ENCODE measurements at regions not wholly inside any gene's neighbourhood (a gene's known extent, or its start where the extent isn't known, plus 50 kb on each side); places are given as distances from the start of the nearest gene placed in this dataset.
A peak's percentile ranks its signal among the peaks of the same experiment; 100 is the strongest.

- DNase-seq = no peak
Observed at GRCh38 chr12:91836264-91836663, 309.4 kb downstream of the BTG1 start.

- DNase-seq = no peak
Observed at GRCh38 chr12:91835693-91836092, 310.0 kb downstream of the BTG1 start.

DNA sequence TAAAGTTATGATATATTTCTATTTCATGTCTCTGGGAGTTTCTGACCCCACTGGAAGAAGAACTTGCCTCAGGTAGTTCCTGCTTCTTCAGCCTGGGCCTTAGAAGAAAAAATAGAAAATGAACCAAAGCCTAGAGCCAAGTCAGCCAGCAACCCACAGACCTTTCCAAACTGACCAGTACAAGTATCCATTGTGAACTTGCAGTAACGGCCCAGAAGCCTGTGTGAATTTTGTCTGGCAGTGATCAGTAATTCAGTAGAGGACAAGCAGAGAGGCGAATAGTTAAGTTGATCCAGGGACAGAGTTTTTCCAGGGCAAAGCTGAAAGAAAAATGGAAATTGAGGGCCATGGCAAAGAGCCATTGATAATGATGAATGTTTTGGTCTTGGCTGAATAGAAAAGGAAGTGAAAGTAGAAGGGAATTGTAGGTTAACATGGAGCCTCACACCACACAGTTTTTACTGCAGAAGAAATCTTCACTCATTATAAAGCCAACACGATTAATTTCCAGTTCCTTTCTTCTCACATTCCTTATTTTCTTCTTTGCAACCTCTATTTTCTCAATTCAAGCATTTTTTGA is 311.8 kb downstream of the BTG1 start:
- no peak for DNase-seq

- no peak for DNase-seq
Observed at GRCh38 chr12:91825999-91826398, 319.6 kb downstream of the BTG1 start.

GRCh38 chr12:91824991-91825390 is 320.7 kb downstream of the BTG1 start:
- DNase-seq = peak; percentile 33

- no peak for DNase-seq
Observed at GRCh38 chr12:91819132-91819447, 326.6 kb downstream of the BTG1 start.

GRCh38 chr12:91818227-91819131 is 327.2 kb downstream of the BTG1 start:
- no peak for DNase-seq

GRCh38 chr12:91817517-91817916 is 328.1 kb downstream of the BTG1 start:
- no peak for DNase-seq

- no peak for DNase-seq
Observed at GRCh38 chr12:91813701-91814100, 331.9 kb downstream of the BTG1 start.

DNA sequence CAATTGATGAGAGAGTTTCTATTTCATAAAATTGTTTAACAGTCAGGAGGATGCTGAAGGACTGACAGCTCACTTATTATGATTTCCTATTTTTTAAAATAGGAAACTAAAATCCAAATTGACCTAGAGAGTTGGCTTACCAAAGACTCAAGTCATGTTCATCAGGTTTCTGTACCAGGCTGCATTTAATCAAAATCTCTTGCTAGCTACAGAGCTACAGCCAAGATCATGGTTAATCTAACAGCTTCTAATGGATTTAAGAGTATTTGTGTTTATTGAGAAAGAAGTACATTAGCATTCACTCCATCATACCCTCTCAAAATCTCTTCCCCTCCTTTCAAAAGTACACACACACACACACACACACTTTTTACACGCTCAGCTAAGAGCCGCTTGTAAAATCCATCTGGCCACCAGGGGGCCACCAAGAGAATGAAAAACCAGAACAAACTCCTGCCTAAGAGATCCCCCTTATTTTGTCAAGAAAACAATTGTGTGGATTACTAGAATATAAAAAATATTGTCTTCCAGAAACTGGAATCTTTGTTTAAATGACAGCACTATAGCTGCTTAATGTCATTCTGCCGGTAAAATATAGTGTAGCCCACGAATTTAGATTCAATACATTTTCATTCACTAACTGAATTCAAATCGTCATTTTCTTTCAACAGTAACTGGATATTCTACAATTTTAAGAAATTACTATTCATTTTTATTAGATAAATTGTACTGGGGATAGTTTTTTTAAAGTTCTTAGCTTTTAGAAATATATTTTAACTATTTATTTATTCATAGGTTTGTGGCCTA is 334.0 kb downstream of the BTG1 start:
- DNase-seq = peak; percentile 74

DNA sequence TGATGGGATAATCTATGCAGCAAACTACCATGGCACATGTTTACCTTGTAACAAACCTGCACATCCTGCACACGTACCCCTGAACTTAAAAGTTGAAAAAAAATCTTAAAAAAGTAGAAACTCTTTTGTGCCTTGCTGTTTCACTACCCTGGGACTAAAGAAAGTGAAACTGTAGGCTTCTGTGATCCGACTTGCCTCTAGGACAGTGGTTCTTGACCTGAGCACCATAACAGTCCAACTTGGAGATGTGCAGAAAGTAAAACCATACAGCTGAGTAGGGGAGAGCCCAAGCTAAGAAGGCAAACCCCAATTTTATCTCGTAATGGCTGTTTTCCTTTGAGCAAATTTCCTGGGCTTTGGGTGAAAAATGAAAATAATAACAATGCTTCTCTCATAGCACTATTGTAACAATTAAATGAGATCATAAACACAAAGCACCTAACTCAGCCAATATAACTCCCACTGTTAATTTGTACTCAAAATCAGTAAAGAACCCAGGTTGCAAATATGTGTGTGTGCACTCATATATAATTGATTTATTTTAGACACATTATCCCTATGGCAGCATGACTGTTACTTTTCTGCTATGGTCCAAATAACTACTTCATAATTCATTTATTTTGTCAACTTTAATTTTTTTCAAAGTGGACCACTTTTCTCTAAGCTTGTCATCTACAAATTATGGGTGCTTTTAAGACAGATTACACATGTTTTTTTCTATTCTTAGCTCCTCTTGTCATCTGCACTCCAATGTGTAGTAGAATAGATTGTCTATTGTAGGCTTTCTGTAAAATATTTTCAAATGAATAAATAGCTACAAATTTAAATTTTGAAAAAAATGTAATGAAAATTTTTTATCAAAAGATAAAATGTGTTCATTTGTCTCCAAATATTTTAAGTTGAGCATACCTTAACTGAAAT is 334.9 kb downstream of the BTG1 start:
- no peak for DNase-seq

GRCh38 chr12:91810077-91810476 is 335.6 kb downstream of the BTG1 start:
- no peak for DNase-seq

- DNase-seq = no peak
Observed at GRCh38 chr12:91805031-91805430, 340.6 kb downstream of the BTG1 start.

DNA sequence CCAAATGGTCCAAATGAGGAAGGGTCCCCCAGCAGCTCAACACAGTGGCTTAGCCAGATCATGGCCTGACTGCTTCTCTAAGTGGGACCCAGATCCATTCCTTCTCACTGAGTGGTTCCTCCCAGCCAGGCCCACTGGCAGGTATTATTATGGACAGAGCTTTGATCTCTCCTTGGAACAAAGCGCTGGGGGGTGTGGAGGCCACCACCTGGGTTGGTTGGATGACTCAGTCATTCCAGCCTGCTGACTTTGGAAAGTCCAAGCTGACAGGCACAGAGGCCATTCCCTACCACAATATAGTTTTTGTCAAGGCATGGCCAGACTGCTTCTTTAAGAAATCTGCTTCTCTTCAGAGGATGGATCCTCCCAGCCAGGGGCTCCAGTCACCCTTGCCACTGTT is 341.1 kb downstream of the BTG1 start:
- DNase-seq = no peak

GRCh38 chr12:91801048-91801447 is 344.6 kb downstream of the BTG1 start:
- no peak for DNase-seq

GRCh38 chr12:91793676-91794075 is 352.0 kb downstream of the BTG1 start:
- DNase-seq = no peak

DNA sequence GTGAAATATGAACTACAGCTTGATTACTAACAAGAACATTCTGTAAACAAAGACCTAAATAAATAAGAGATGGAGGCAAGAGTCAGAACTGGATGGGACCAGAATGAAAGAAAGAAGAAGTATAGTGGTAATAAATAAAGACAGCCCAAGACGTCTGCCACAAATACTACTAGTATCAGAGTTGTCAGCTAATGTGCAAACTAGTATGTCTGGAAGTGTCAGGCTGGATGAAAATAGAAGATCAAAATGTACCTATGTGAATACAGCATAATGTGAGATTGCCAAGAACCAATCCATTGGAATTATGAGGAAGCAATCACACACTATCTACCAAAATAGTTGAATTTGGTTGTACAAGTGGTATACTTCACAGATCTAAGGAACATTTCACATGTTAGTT is 353.0 kb downstream of the BTG1 start:
- DNase-seq = no peak

GRCh38 chr12:91786499-91787272 is 359.0 kb downstream of the BTG1 start:
- no peak for DNase-seq

DNA sequence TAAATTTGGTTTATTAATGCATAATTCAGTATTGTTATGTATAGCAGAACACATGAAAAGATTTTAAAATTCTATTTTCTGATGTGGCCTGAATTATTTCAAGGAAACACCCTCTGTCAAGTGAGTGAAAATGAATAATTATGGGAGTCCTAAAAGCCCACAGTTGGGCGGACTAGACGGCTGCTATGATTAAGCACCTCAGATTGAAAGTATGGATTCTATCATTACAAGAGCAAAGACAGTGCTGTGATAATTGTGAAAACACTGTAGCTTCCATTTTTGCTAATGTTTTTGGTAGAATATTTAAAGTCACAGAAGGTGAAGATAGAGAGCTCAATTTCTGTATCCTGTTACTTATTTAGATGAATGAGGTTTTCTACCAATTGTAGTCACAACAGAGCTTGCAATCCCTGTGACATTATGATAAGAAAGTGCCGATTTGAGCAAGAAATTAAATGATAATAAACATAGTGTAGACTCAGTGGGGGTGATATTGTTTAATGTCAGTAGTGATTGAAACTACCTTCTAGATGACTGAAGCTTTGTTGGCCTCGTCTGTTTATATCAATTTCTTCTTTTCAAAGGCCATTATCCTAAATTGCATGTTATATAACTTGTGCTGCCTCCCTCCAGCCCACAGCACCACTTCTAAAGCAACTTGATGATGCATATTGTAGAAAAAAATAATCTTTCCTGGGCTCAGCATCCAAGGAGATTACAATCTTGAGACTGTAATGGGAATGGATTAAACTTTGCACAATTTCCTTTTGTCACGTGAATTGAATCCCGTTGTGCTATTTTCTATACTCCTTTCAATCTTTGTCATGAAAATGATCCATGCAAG is 359.8 kb downstream of the BTG1 start:
- no peak for DNase-seq

DNA sequence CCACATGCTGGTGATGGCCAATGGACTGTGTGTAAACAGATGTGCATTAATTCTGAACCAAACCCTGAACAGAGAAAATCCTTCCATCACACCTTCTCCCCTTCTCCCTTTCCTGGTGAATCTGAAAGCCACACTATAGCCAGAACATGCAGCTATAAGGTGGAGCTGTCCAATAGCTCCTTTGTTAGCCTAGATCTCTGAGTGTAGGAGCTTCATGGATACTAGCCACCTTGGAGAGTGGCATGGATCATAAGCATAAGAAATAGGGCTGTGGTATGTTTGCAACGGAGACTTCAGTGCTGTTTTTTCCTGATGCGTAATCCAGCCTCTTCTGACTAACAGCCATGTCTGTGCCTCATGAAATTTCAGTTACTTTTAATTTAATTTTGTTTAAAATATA is 364.5 kb downstream of the BTG1 start:
- DNase-seq = no peak

DNA sequence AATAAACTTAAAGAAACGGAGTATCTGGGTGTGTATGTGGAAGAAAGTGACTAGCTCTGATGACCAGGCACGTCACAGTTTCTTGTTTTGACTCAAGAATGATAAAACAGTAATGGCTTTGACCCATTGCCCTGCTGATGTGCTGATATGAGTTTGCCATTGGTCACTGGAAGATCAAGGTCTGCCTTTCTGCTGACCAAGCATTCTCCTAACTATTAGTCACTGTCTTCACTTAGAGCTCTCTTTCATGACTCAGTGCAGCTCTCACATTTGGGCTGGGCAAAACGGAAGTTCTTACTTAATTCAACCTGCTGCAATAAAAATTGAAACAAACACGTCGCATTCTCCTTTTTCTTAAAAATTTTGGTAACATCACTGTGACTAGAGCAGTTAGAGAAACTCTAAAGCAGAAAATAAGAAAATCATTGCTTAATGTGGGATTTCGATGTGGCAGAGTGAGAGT is 366.7 kb downstream of the BTG1 start:
- DNase-seq = no peak
